H9 (cell line): ENCODE measurements at regions not wholly inside any gene's neighbourhood (a gene's known extent, or its start where the extent isn't known, plus 50 kb on each side); places are given as distances from the start of the nearest gene placed in this dataset.

Experiments
- DNase-seq: peaks from one replicate; pipeline ENCODE4 v3.0.0-alpha.2; 2017
- H2AFZ ChIP-seq: one replicate; pipeline ENCODE4 v1.6.1; 2013; ENCODE audit warnings: mild to moderate bottlenecking, low read length, control low read depth, moderate library complexity
- H2AK5ac ChIP-seq: 2 replicates; pipeline ENCODE4 v1.6.1; 2013; ENCODE audit warnings: low read length, control low read depth, mixed read lengths; ENCODE audit not compliant: insufficient read length
- H2BK120ac ChIP-seq: one replicate; pipeline ENCODE4 v1.6.1; 2013; ENCODE audit warnings: low read depth, mild to moderate bottlenecking, low read length, control low read depth, inconsistent platforms; ENCODE audit not compliant: poor library complexity, severe bottlenecking
- H2BK12ac ChIP-seq: 2 replicates; pipeline ENCODE4 v1.6.1; 2013; ENCODE audit warnings: low read length, control low read depth, mixed read lengths, low read depth; ENCODE audit not compliant: insufficient read length
- H2BK15ac ChIP-seq: 2 replicates; pipeline ENCODE4 v1.6.1; 2013; ENCODE audit warnings: low read depth, low read length, control low read depth
- H2BK20ac ChIP-seq: one replicate; pipeline ENCODE4 v1.6.1; 2013; ENCODE audit warnings: low read depth, mild to moderate bottlenecking, low read length, control low read depth, inconsistent platforms; ENCODE audit not compliant: poor library complexity, severe bottlenecking
- H2BK5ac ChIP-seq: 2 replicates; pipeline ENCODE4 v1.6.1; 2013; ENCODE audit warnings: low read length, control low read depth, mixed read lengths; ENCODE audit not compliant: insufficient read length
- H3K14ac ChIP-seq: 2 replicates; pipeline ENCODE4 v1.6.1; 2013; ENCODE audit warnings: low read length, control low read depth; ENCODE audit not compliant: insufficient read depth
- H3K18ac ChIP-seq: 2 replicates; pipeline ENCODE4 v1.6.1; 2013; ENCODE audit warnings: low read depth, mild to moderate bottlenecking, mixed read lengths, low read length, control low read depth; ENCODE audit not compliant: insufficient read length
- H3K23ac ChIP-seq: 2 replicates; pipeline ENCODE4 v1.6.1; 2013; ENCODE audit warnings: low read length, control low read depth, mixed read lengths, low read depth; ENCODE audit not compliant: insufficient read length
- H3K23me2 ChIP-seq: 2 replicates; pipeline ENCODE4 v1.6.1; 2013; ENCODE audit warnings: low read depth, mild to moderate bottlenecking, mixed read lengths, low read length, control low read depth; ENCODE audit not compliant: insufficient read length, poor library complexity, severe bottlenecking
- H3K27ac ChIP-seq: 2 replicates; pipeline ENCODE4 v1.5.1; 2013; ENCODE audit warnings: low read length, control low read depth, mixed read lengths, low read depth; ENCODE audit not compliant: insufficient read length
- H3K27me3 ChIP-seq: 2 replicates; pipeline ENCODE4 v1.6.1; 2013; ENCODE audit warnings: low read length, control low read depth, inconsistent platforms; ENCODE audit not compliant: insufficient read depth
- H3K4ac ChIP-seq: 2 replicates; pipeline ENCODE4 v1.6.1; 2013; ENCODE audit warnings: low read depth, mild to moderate bottlenecking, control low read depth, inconsistent platforms, low read length, moderate library complexity
- H3K4me1 ChIP-seq: 2 replicates; pipeline ENCODE4 v1.6.1; 2013; ENCODE audit warnings: low read length, control low read depth, inconsistent platforms; ENCODE audit not compliant: insufficient read depth
- H3K4me2 ChIP-seq: 2 replicates; pipeline ENCODE4 v1.6.1; 2013; ENCODE audit warnings: low read length, control low read depth, mixed read lengths; ENCODE audit not compliant: insufficient read length, insufficient read depth
- H3K56ac ChIP-seq: 2 replicates; pipeline ENCODE4 v1.6.1; 2013; ENCODE audit warnings: low read depth, mild to moderate bottlenecking, mixed read lengths, low read length, control low read depth; ENCODE audit not compliant: insufficient read length
- H3K79me1 ChIP-seq: 2 replicates; pipeline ENCODE4 v1.6.1; 2013; ENCODE audit warnings: low read depth, mild to moderate bottlenecking, moderate library complexity, low read length, control low read depth, inconsistent platforms; ENCODE audit not compliant: insufficient read depth, poor library complexity, severe bottlenecking
- H3K79me2 ChIP-seq: 2 replicates; pipeline ENCODE4 v1.6.1; 2013; ENCODE audit warnings: low read length, control low read depth, inconsistent platforms; ENCODE audit not compliant: insufficient read depth
- H3K9ac ChIP-seq: 2 replicates; pipeline ENCODE4 v1.6.1; 2013; ENCODE audit warnings: low read length, control low read depth, mixed read lengths; ENCODE audit not compliant: insufficient read length; ENCODE audit errors: extremely low read depth
- H3K9me3 ChIP-seq: one replicate; pipeline ENCODE4 v1.6.1; 2013; ENCODE audit warnings: low read depth, low read length, inconsistent platforms; ENCODE audit not compliant: control insufficient read depth
- H3T11ph ChIP-seq: one replicate; pipeline ENCODE4 v1.6.1; 2013; ENCODE audit warnings: mild to moderate bottlenecking, low read length, control low read depth, inconsistent platforms
- H4K20me1 ChIP-seq: one replicate; pipeline ENCODE4 v1.6.1; 2013; ENCODE audit not compliant: control insufficient read depth, insufficient read length, insufficient read depth
- H4K5ac ChIP-seq: 2 replicates; pipeline ENCODE4 v1.6.1; 2013; ENCODE audit warnings: low read depth, mild to moderate bottlenecking, mixed read lengths, low read length, control low read depth; ENCODE audit not compliant: insufficient read length
- H4K8ac ChIP-seq: replicated peaks from 2 replicates; pipeline ENCODE4 v1.6.1; 2013; ENCODE audit warnings: low read length, control low read depth, mixed read lengths, low read depth; ENCODE audit not compliant: insufficient read length
- H4K91ac ChIP-seq: 2 replicates; pipeline ENCODE4 v1.6.1; 2013; ENCODE audit warnings: low read depth, mild to moderate bottlenecking, moderate library complexity, mixed read lengths, low read length, control low read depth; ENCODE audit not compliant: insufficient read length
- H3K27ac Mint-ChIP-seq, 3 experiments: 2 replicates in 2 of 3; 3 replicates in 1 of 3; pipeline ENCODE4 v1.8.0; 2020 to 2021; ENCODE audit warnings: mixed read lengths in 3 of 3, mild to moderate bottlenecking in 1 of 3, moderate library complexity in 1 of 3
- H3K27me3 Mint-ChIP-seq: 2 replicates; pipeline ENCODE4 v1.8.0; 2021; ENCODE audit warnings: low read depth, mild to moderate bottlenecking, moderate library complexity, mixed read lengths
- H3K36me3 Mint-ChIP-seq, 3 experiments: 2 replicates in 2 of 3; 3 replicates in 1 of 3; pipeline ENCODE4 v1.8.0; 2020 to 2021; ENCODE audit warnings: low read depth in 3 of 3, mixed read lengths in 3 of 3; ENCODE audit not compliant: insufficient read depth in 1 of 3
- H3K4me1 Mint-ChIP-seq, 2 experiments: 2 replicates each; pipeline ENCODE4 v1.8.0; 2020; ENCODE audit warnings: mixed read lengths in 2 of 2
- H3K4me3 Mint-ChIP-seq, 2 experiments: 2 replicates in 1 of 2; 3 replicates in 1 of 2; pipeline ENCODE4 v1.8.0; 2020 to 2021; ENCODE audit warnings: mild to moderate bottlenecking in 2 of 2, mixed read lengths in 2 of 2, moderate library complexity in 1 of 2
- H3K9me3 Mint-ChIP-seq, 2 experiments: 2 replicates in 1 of 2; 3 replicates in 1 of 2; pipeline ENCODE4 v1.8.0; 2020; ENCODE audit warnings: mild to moderate bottlenecking in 2 of 2, mixed read lengths in 2 of 2, moderate library complexity in 1 of 2
- CTCF ChIP-seq: fragments of 200-600 bp; sonication (generic); conservative IDR thresholded peaks from 3 replicates; pipeline ENCODE4 v1.8.0; 2021; ENCODE audit warnings: antibody characterized with exemption, mild to moderate bottlenecking
- WGBS: extraction: QIAGEN DNeasy Blood & Tissue Kit; methylation state at CpG from one replicate; pipeline ENCODE4 v1.1.7; 2013; ENCODE audit warnings: missing lambda C conversion rate, low lambda C conversion rate, mixed read lengths; ENCODE audit not compliant: insufficient read length; ENCODE audit errors: extremely low coverage; 5-methylcytosine and 5-hydroxymethylcytosine counted together

GRCh38 chr22:47718337-47718736 is 955.9 kb downstream of the TBC1D22A start:
- H3K23me2 ChIP-seq, result no peaks in the 10 kb centered on the region
- no peaks in the 10 kb centered on the region for H3K9me3 ChIP-seq
- no peak overlapping the region for H4K5ac ChIP-seq
- H3K14ac ChIP-seq, result no peak overlapping the region
- no peak overlapping the region for H2BK120ac ChIP-seq
- no peak for DNase-seq
- H4K8ac ChIP-seq, result no peak overlapping the region
- H3K56ac ChIP-seq, result no peak overlapping the region
- Mint-ChIP-seq H3K27me3 (peaks cover 17% of the 10 kb centered on the region), H3K4me3 (no peak overlapping the region), H3K27ac (peak overlapping the region in 1 of 3 experiments; percentile 66; a peak in 3 of 7 replicates), H3K4me1 (peaks cover 28 to 37% of the 10 kb centered on the region in 2 experiments), H3K36me3 (no peaks in the 10 kb centered on the region; a peak in 1 of 7 replicates), H3K9me3 (no peaks in the 10 kb centered on the region; a peak in 1 of 5 replicates)
- H2BK20ac ChIP-seq, result no peak overlapping the region
- H3K23ac ChIP-seq, result no peak overlapping the region
- H3K4ac ChIP-seq, result no peak overlapping the region
- H3K79me1 ChIP-seq, result no peaks in the 10 kb centered on the region
- H4K91ac ChIP-seq, result no peak overlapping the region
- no CpG with 5 or more reads among the region's 3 CpGs for WGBS
- H3T11ph ChIP-seq, result no peak overlapping the region
- no peaks in the 10 kb centered on the region for H4K20me1 ChIP-seq
- no peak overlapping the region for H3K27ac ChIP-seq
- H2AK5ac ChIP-seq, result no peak overlapping the region
- H3K79me2 ChIP-seq, result no peaks in the 10 kb centered on the region
- no peak overlapping the region for H3K9ac ChIP-seq
- no peak overlapping the region for H3K18ac ChIP-seq
- H2AFZ ChIP-seq, result no peak overlapping the region
- H2BK12ac ChIP-seq, result no peak overlapping the region
- no peak overlapping the region for H3K4me2 ChIP-seq
- H2BK15ac ChIP-seq, result no peak overlapping the region
- H2BK5ac ChIP-seq, result no peak overlapping the region
- H3K27me3 ChIP-seq, result no peaks in the 10 kb centered on the region
- no peaks in the 10 kb centered on the region for H3K4me1 ChIP-seq
- no peak for TF ChIP-seq CTCF
